Amygdala (tissue), 56 donors: ENCODE measurements at regions not wholly inside any gene's neighbourhood (a gene's known extent, or its start where the extent isn't known, plus 50 kb on each side); places are given as distances from the start of the nearest gene placed in this dataset.
"Not testable (repeated sequence)": the region's sequence is repeated elsewhere in the genome, so short reads cannot be mapped to it uniquely, and the experiment has no call there.

ENCODE experiments used
- DNase-seq, 56 donors: peaks; one replicate each; lab custom pipeline; 2025; lab: John Stamatoyannopoulos, UW

DNA sequence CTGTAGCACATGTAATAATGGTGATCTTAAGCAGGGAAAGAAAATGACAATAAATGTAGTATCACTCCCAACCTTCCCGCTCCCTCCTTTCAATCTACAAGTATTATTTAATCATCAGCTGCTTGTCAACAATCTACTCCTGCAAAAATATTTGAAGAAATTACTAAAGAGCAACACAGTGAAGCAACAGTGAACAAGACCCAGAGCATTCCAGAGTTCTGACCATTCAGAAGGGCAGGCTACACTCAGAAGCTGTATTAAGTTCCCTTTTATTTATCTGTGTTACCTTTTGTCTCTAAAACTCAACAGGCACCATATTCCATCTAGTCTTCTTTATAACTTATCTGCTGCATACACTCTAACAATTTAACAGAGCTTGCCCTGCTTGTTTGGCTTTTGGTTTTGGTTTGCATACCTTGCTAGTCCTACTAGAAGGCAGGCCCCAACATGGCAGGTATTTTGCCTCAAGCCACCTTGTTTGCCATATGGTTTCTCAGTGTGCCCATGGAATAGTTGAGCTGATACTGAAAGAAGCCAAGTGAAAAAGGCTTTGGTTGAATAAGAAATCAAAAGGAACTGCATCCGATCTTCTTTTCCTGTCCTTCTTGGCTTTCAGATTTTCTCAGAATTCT, 253.9 kb downstream of the CEMIP2 start:
- DNase-seq = no peak

DNA sequence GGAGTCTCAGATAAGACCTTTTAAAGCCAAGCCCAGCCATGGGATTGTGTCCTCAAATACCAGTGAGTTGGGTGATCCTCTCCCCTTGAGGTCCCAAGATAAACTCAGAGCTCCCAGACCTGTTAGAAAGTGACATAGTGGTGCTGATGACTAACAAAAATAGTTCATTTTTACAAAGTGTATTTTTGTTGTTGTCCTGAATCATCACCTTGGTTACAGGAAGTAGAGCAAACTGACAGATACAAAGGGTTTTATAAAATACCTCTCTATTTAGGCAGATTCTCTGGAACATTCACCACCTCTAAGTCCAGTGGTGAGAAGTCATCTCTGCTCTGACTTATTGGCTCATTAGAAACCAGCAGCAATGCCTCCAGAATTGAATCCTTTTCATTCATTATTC, 259.3 kb downstream of the CEMIP2 start:
- DNase-seq = no peak

DNA sequence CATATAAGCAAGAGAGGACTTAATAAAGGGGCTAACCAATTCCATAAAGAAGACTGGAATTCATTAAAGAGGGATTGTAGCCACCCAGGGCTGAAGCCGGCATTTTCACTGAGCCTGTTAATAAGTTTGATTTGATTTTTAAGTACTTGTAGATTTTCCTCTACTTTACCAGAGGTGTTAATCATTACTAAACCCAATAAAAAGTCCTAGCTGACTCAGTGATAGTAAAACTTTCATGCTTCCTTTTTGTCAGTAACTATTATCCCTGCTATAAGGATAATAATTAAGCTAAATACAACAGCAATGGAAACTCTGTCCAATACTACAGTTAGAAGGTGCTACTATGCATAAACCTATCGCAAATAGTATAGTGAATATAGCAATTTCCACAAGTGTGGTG, 260.2 kb downstream of the CEMIP2 start:
- not testable (repeated sequence) for DNase-seq

DNA sequence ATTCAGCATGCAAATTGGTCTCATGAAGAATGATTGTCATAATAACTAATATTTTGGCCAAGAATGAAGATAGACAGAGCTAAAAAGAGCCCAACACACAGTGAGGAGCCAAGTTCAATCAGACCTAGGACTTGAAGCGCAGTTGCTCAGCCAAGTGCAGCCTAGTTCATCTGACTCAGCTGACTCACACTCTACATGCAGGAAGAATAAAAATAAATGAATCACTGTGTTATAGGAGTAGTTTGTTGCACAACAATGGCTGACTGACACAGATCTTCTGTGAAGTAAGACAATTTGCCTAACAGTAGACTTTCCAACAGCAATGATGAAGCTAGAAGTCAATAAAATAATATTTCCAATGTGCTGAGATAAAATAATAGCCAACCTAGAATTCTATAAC, 261.5 kb downstream of the CEMIP2 start:
- no peak for DNase-seq

DNA sequence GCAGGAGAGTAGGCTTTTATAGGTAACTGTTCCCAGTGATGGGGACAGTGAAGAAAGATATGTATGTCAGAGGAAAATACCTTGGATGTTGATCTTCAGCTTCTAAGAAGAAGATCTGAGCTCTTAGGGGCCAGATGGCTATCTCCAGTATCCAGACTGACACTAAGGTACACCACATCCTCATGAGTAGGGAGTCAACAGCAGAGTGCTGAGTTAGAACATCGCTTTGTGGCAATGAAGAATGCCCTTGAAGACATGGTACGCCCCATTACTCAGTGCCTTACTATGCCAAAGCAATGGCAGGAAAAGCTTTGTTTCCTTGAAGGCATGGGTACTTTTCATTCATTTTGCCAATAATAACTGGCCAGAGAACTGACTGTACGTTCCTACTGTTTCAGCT, 263.7 kb downstream of the CEMIP2 start:
- no peak for DNase-seq

DNA sequence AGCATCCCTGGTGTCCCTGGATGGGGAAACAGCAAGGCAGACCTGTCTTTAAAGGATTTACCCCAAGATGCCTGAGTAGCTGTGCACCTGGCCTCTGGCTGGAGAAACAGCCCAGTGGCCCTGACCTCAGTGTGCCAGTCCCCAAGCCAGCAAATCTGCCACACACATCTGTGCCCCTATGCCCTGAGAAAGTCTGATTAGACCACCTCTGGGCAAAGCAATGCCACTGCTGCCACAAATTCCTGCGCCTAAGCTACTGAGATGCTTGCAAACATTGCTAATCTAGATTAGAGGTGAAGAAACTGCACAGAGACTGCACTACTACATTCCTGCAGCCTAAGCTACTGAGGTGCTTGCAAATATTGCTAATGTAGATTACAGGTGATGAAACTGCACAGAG, 269.6 kb downstream of the CEMIP2 start:
- no peak for DNase-seq

DNA sequence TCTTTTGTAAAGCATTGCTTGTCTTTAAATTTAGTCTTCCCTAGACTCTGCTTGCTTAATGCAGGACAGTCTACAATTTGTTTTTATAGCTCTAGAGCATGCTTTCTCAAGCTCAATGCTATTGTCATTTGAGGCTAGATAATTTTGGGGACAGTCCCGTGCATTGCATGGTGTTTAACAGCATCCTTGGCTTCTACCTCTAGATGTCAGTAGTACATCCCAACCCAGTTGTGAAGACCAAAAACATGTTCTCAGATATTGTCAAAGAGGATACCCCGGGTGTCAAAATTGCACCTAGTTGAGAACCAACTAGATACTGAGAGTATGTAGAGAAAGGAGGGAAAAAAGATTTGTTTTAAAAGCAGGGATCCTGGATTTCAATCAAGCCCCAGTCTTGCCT, 277.5 kb downstream of the CEMIP2 start:
- DNase-seq = no peak

DNA sequence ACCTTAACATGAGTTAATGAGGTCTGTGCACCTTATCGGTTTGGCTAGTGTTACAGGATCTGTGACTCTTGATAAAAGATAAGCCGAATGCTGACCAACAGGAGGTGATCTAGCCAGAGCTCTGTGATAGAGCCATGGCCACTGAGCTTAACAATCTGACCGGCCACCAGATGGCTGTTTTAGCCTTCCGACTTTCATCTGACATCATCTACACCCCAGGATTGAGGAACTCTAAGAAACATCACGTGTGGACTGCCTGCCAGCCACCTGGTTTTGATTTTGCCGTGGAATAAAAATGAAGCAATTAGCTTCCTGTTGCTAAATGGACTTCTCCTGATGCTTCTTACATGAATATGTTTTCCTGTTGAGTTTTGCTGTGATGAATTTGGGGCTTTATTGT, 281.3 kb downstream of the CEMIP2 start:
- DNase-seq = no peak

DNA sequence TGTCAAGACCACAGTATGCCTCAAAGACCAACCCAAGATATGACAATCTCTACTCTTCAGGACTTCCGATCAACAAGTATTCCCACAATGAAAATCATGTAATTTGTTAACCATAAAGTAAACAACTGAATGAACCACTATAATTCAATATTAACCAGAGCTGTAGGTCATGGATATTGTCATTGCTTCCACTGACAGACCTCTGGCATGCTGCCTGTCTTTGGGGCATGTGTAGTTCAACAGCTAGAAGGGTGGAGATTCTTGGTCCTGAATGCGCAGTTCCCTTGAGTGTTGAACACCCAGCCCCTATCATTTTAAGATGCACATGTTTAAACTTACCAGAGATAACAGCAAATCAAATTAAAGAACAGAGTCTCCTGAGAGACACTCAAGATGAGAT, 283.0 kb downstream of the CEMIP2 start:
- no peak for DNase-seq

DNA sequence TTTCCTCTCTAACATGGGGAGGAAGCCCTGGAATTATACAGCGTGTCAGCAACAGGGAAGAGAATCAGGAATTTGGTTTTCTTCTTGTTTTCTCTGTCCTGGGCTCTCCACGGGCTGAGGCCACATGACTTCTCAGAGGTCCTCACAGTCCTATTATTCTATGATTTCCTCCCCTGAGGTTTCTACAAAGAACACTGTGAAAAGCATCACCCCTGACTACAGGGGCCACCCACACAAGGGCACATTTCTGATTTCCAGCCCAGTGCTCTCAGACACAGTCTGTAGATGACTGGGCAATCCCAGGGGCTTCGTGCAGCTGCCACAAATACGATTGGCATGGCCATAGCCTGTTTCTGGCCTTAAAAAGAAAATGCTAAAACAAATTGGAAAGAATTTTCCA, 284.9 kb downstream of the CEMIP2 start:
- no peak for DNase-seq

DNA sequence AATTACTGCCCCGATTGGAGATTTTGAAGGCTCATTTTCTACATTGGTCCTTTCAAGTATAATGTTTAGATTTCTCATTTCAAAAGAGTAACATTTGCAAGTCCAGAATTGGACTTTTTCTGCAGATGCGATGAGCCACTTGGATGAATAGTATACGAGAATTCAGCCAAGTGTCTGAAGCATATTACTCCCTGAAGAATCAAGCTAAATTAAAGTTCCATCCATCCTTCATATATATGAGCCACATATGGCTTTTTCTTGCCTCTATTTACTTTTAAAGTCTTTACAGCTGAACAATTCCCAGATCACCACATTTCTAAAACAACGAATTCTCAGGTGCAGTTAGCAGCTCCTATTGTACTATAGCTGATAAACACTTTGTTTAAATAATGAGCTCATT, 288.7 kb downstream of the CEMIP2 start:
- DNase-seq = no peak

DNA sequence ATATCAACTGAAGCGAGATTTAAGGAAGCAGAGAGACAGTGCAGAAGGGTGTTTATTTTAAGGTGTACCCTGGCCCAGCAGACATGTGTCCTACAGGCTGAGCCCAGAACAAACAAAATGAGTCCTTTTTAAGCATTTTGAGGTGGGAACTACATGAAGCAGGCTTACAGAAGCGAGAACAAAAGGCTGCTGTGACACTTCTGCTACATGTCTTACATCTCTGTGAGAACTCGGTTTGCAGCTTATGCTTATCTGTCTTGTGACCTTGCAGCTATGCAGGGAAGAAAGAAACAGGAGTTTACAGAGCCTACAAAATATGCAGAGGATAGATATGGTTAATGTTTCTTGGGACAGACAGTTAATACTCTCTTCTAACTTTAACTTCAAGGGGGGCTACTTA, 295.9 kb downstream of the CEMIP2 start:
- no peak for DNase-seq

DNA sequence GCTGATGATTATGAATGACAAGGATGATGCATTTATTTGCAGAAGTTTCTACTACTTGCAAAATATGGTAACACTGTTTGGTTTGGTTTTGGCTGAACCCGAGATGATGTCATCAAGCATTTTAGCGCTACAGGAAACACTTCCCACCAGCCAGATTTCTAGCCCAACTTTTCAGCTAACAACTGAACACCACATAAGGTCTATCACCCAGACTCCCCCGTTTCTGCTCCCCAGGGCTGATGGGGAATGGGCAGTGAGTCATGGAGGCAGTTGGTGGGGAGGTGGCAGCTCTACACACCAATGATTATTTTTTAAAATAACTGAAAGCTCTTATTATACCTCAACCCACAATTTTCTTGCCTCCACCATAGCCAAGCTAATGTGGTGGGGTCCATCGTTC, 302.9 kb downstream of the CEMIP2 start:
- peak in 20 of 56 donors; percentile 0 to 58 (median 14) for DNase-seq

DNA sequence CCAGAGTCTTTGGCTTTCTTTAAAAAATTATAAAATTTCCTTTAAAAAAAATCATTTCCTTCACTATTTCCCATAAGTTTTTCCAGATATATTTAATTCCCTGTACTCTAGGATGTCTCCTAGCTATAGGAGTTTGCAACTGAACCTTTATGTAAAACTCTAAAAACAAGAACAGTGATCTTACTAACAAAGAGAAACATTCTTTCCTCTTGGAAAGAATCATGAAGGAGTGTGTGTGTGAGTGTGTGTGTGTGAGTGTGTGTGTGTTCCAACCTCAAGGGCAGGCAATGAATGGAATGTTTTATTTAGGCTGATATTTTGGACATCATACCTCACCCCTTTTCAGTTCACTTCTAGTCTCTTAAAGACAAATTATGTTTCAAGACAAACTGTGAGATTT, 309.2 kb downstream of the CEMIP2 start:
- no peak for DNase-seq

DNA sequence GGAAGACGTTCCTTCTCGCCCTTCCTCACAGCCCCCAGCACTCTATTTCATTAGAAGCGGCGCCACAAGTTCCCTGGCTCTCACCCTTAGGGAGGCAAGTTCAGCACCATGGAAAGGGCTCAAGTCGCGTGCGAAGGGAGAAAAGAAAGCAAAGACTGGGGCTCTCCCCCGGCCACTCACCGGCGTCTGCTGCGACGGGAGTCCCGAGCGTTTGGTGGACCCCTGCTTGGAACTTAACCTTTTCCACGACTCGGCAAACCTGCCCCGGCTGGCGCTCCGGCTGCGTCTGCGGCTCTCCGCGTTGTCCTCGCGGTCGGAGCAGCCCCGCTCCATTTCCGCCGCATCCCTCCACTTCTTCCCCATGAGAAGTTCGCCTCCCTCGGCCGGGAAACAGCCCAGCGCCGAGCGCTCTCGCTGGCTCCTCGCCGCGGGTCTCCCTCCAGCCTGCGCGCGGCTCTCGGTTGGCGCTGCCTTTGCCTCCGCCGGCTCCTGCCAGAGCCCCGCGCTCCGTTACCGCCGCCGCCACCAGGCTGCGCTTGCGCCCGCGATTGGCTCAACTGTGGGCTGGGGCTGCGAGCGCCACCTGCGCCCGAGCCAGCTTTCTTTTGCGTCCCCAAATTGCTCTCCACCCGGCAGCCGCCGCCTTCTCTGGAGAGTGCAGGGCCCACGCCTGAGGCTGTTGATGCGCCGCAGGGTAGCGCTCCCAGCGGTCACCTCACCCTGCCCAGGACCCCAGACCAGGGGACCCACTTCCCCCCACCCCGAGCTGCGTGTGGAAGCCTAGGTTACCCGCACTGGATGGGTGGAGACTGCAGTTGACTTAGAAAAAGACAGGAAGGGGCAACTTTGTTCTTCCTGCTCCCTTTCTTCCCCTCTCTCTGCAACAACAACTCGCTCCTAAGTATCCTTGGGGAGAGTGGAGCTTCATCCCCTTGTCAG, 321.6 kb downstream of the CEMIP2 start:
- DNase-seq = peak in 33 of 56 donors; percentile 1 to 64 (median 24)

DNA sequence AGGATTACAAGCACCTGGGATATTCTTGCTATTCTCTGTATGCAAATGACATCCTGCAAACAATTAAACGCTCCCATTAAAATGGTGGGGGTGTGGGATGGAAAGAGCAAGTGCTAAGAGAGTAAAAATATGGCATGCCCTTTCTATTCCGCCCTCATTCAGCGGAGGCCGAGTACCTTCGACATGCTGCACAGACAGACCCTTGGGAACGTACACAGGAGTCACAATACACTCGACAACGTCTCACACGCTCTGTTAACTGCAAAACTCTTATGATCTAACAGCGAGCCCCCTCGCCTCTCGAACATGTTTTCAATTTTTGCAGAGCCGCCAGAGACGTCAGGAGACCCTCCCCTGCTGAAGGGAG, 322.2 kb downstream of the CEMIP2 start:
- DNase-seq = peak in 2 of 56 donors; percentile 31 to 33

DNA sequence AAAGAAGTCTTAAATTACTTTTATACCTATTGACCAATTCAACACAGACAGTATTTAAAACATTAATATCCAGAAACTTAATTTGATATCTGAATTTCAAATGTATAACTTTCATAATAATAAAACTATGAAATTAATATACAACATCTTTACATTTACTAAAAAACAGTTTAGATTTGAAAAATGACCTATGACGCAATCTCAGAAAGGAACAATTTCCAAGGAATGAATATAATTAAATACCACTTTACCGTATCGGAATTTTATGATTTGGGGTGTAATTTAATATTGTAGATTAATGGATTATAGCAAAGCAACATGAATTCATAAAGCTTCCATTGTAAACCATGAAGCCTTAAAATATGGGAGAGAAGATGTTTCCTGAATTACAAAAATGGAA, 321.5 kb upstream of the TRPM3 start:
- DNase-seq = no peak

DNA sequence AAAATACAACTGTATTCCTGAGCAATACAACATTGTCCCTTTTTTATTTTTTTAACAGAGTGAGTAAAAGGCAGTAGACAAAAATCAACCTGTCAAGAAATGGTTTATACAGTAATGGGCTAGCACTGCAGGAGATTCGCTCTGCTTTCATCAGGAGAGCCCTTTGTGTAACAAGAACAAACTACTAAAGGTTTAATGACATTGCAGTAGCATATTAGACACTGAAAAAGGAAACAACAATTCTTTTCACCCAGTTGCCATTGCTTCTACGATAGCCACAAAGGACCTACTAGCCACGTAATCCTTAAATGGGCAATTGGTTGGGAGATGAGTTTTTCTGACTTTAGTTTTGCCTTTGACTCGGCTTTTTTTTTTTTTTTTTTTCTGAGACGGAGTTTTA, 319.8 kb upstream of the TRPM3 start:
- no peak for DNase-seq

DNA sequence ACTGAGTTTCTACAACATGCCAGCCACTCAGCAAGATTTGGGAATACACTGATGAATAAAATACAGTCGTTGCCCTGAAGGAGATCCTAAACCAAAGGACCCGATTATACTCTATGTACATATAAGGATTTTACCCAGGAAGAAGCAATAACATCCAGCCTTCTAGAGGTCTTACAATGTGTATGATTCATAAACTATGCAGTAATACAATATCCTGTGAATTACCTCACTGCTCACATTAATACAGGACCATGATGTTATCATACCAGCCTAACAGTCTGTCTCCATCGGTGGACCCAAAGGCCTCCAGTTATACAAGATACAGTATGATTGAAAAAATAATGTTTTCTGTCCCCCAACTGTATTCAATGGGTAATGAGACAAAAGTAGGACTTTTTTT, 310.5 kb upstream of the TRPM3 start:
- DNase-seq = no peak

DNA sequence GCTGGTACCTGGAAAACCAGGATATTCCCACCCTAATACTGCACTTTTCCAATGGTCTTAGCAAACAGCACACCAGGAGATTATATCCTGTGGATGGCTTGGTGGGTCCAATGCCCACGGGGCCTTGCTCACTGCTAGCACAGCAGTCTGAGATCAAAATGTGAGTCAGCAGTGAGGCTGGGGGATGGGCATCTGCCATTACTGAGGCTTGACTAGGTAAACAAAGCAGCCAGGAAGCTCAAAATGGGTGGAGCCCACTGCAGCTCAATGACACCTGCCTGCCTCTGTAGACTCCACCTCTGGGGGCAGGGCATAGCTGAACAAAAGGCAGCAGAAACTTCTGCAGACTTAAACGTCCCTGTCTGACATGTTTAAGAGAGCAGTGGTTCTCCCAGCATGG, 285.9 kb upstream of the TRPM3 start:
- not testable (repeated sequence) for DNase-seq

DNA sequence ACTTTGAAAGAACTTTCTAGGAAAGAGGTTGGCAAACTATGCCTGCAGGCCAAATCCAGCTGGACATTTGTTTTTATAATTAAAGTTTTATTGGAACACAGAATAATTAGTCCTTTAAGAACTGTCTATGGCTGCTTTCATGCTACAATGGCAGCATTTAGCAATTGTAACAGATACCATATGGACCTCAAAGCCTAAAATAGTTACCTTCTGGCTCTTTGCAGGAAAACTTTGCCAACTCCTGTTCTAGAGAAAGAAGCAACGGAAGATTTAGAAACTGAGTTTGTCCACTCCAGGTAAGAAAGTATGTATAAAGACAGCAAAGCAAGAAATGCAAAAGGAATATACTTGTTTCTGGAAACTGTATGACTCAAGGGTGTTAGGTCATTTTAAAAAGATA, 281.7 kb upstream of the TRPM3 start:
- DNase-seq = no peak

DNA sequence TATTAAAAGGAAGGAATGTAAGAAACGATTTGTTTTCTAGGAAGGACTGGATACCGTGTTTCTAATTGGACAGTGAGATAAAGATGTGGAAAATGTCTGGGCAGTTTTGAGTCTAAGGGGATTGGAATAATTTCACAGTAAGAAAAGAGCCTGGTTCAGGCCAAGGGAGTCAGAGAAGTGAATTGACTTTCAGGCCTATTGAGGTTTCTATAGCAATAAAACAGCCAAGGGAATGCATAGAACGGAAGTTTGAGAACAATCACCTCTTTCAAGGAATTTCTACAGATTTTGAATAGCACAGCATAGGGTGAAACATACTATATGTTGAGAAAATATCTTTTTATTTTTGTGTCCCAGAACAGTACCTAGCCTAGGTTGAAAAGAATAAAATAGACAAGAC, 271.6 kb upstream of the TRPM3 start:
- no peak for DNase-seq
